ENCODE measurements at regions not wholly inside any gene's neighbourhood (a gene's known extent, or its start where the extent isn't known, plus 50 kb on each side); places are given as distances from the start of the nearest gene placed in this dataset.
"Not testable (repeated sequence)": the region's sequence is repeated elsewhere in the genome, so short reads cannot be mapped to it uniquely, and the experiment has no call there.

GRCh38 chr10:124196659-124197058, 103.3 kb upstream of the CHST15 start:
- Histone ChIP-seq H3K4me3 (no peak overlapping the region), H3K9me3 (no peaks in the 10 kb centered on the region), H3K4me1 (peaks cover 0 to 4% (median 0%) of the 10 kb centered on the region in 3 donors), H3K27ac (peak overlapping the region in 2 of 4 donors; percentile 27 to 37), H3K36me3 (no peaks in the 10 kb centered on the region), H3K27me3 (peaks cover 5% of the 10 kb centered on the region)
- no peak for ATAC-seq
- 67 to 71% methylated on average over 5 of the region's 5 CpGs for WGBS, 2 donors (ENCODE audit: low coverage in 1 of 2)
- TF ChIP-seq POLR2A (IDR thresholded peaks at IDR 0.05) (no peak), EP300 (IDR thresholded peaks at IDR 0.05) (no peak), POLR2AphosphoS5 (IDR thresholded peaks at IDR 0.05) (no peak), CTCF (IDR thresholded peaks at IDR 0.05) (no peak)

GRCh38 chr10:124194199-124194824, 100.9 kb upstream of the CHST15 start:
- H3K27me3 ChIP-seq = peaks cover 5% of the 10 kb centered on the region
- H3K4me1 ChIP-seq = peaks cover 0 to 4% (median 0%) of the 10 kb centered on the region in 3 donors
- TF ChIP-seq POLR2AphosphoS5 (IDR thresholded peaks at IDR 0.05) = no peak
- TF ChIP-seq EP300 (IDR thresholded peaks at IDR 0.05) = no peak
- no peak for TF ChIP-seq POLR2A (IDR thresholded peaks at IDR 0.05)
- no peak for TF ChIP-seq CTCF (IDR thresholded peaks at IDR 0.05)
- H3K27ac ChIP-seq = no peak overlapping the region
- no peaks in the 10 kb centered on the region for H3K36me3 ChIP-seq
- no peaks in the 10 kb centered on the region for H3K9me3 ChIP-seq
- ATAC-seq = no peak
- H3K4me3 ChIP-seq = no peak overlapping the region
- WGBS, 2 donors (ENCODE audit: low coverage in 1 of 2) = 83% methylated on average over 1 of the region's 2 CpGs; no CpG with 5 or more reads in 1 of the 2 donors

- 100% methylated on average over 1 to 4 of the region's 8 CpGs for WGBS, 2 donors (ENCODE audit: low coverage in 1 of 2)
These were observed 99.9 kb upstream of the CHST15 start for GRCh38 chr10:124193309-124193696.

GRCh38 chr10:124192664-124193308, 99.4 kb upstream of the CHST15 start:
- WGBS, 2 donors (ENCODE audit: low coverage in 1 of 2) = 79 to 87% methylated on average over 2 to 4 of the region's 5 CpGs

More at GRCh38 chr10:124193309-124193696, 99.9 kb upstream of the CHST15 start:
- peaks cover 5% of the 10 kb centered on the region for H3K27me3 ChIP-seq
- TF ChIP-seq POLR2A (IDR thresholded peaks at IDR 0.05) (no peak), EP300 (IDR thresholded peaks at IDR 0.05) (no peak), POLR2AphosphoS5 (IDR thresholded peaks at IDR 0.05) (no peak), CTCF (IDR thresholded peaks at IDR 0.05) (no peak)
- no peak overlapping the region for H3K27ac ChIP-seq
- H3K4me1 ChIP-seq = peaks cover 0 to 4% (median 0%) of the 10 kb centered on the region in 3 donors
- no peaks in the 10 kb centered on the region for H3K36me3 ChIP-seq
- no peaks in the 10 kb centered on the region for H3K9me3 ChIP-seq
- no peak overlapping the region for H3K4me3 ChIP-seq
- ATAC-seq = no peak

GRCh38 chr10:124190476-124190875, 97.1 kb upstream of the CHST15 start:
- not testable (repeated sequence) for H3K27ac ChIP-seq, H3K9me3 ChIP-seq, H3K4me3 ChIP-seq, H3K27me3 ChIP-seq, ATAC-seq, H3K4me1 ChIP-seq, H3K36me3 ChIP-seq
- WGBS, 2 donors (ENCODE audit: low coverage in 1 of 2) = 62 to 100% methylated on average over 1 to 2 of the region's 2 CpGs

More at GRCh38 chr10:124192664-124193308, 99.4 kb upstream of the CHST15 start:
- H3K36me3 ChIP-seq, H3K4me1 ChIP-seq, H3K4me3 ChIP-seq, ATAC-seq, H3K27ac ChIP-seq, H3K9me3 ChIP-seq, H3K27me3 ChIP-seq: not testable (repeated sequence)

- Histone ChIP-seq H3K4me1 (no peaks in the 10 kb centered on the region), H3K36me3 (no peaks in the 10 kb centered on the region), H3K9me3 (no peaks in the 10 kb centered on the region), H3K27ac (no peak overlapping the region), H3K4me3 (no peak overlapping the region), H3K27me3 (no peaks in the 10 kb centered on the region)
- WGBS, 2 donors (ENCODE audit: low coverage in 1 of 2) = 71% methylated on average over 1 of the region's 7 CpGs; no CpG with 5 or more reads in 1 of the 2 donors
- no peak for ATAC-seq
- TF ChIP-seq CTCF (IDR thresholded peaks at IDR 0.05) = no peak
- TF ChIP-seq EP300 (IDR thresholded peaks at IDR 0.05) = no peak
These were observed 93.6 kb upstream of the CHST15 start for GRCh38 chr10:124186956-124187355.

Measured in gastroesophageal sphincter (tissue), 4 donors.